IMR-90 (cell line): ENCODE measurements at regions not wholly inside any gene's neighbourhood (a gene's known extent, or its start where the extent isn't known, plus 50 kb on each side); places are given as distances from the start of the nearest gene placed in this dataset.

Source experiments
- ATAC-seq: fragments of 200-7000 bp; cut with Tn5 transposase; 2 replicates; pipeline ENCODE4 v1.9.1; 2020; ENCODE audit warnings: low read depth, mild to moderate bottlenecking, moderate library complexity
- BruUV-seq: library from RNA; stranded (reverse); fragments of 400-500 nt; replicated peaks from 2 replicates; lab custom pipeline; 2021; lab: Mats Ljungman, UMichigan
- CTCF ChIA-PET: fragments of 300-600 bp; formaldehyde crosslinking; extraction: SDS; loops from one replicate; lab custom pipeline; 2021; ENCODE audit warnings: antibody characterized with exemption; lab: Yijun Ruan, JAX
- POLR2A ChIA-PET: fragments of 300-600 bp; sonication (Branson Sonifier 250); formaldehyde crosslinking; loops from one replicate; lab custom pipeline; 2022; ENCODE audit warnings: antibody characterized with exemption; ENCODE audit not compliant: unreplicated experiment; lab: Charles Lee
- DNase-seq: peaks from one replicate; pipeline ENCODE4 v3.0.0; 2013
- H2AFZ ChIP-seq: replicated peaks from 2 replicates; pipeline ENCODE3; 2013; ENCODE audit warnings: low read length, mild to moderate bottlenecking; ENCODE audit not compliant: poor library complexity
- H2AK5ac ChIP-seq: 2 replicates; pipeline ENCODE4 v1.6.1; 2013; ENCODE audit warnings: low read depth, low read length, inconsistent platforms
- H2AK9ac ChIP-seq: replicated peaks from 2 replicates; pipeline ENCODE3; 2013; ENCODE audit warnings: mild to moderate bottlenecking, low read depth, low read length, moderate library complexity; ENCODE audit not compliant: poor library complexity
- H2BK120ac ChIP-seq: 2 replicates; pipeline ENCODE4 v1.6.1; 2013; ENCODE audit warnings: low read depth, low read length, inconsistent platforms
- H2BK15ac ChIP-seq: 3 replicates; pipeline ENCODE4 v1.6.1; 2013; ENCODE audit warnings: low read depth, low read length, inconsistent platforms
- H2BK20ac ChIP-seq: 2 replicates; pipeline ENCODE4 v1.6.1; 2013; ENCODE audit warnings: low read depth, mild to moderate bottlenecking, inconsistent platforms, low read length, moderate library complexity
- H2BK5ac ChIP-seq: 2 replicates; pipeline ENCODE4 v1.6.1; 2013; ENCODE audit warnings: mild to moderate bottlenecking, low read depth, low read length, inconsistent platforms; ENCODE audit not compliant: poor library complexity, severe bottlenecking
- H3K14ac ChIP-seq: replicated peaks from 2 replicates; pipeline ENCODE4 v1.6.1; 2013; ENCODE audit warnings: low read depth, low read length, inconsistent platforms
- H3K18ac ChIP-seq: 2 replicates; pipeline ENCODE4 v1.6.1; 2013; ENCODE audit warnings: low read depth, low read length, control low read depth
- H3K23ac ChIP-seq: 2 replicates; pipeline ENCODE4 v1.6.1; 2013; ENCODE audit warnings: low read depth, low read length, inconsistent platforms
- H3K27ac ChIP-seq: 2 replicates; pipeline ENCODE4 v1.5.1; 2013; ENCODE audit warnings: mild to moderate bottlenecking, control low read depth, low read length; ENCODE audit not compliant: insufficient read depth
- H3K27me3 ChIP-seq: 2 replicates; pipeline ENCODE4 v1.6.1; 2013; ENCODE audit warnings: low read length; ENCODE audit not compliant: control insufficient read depth, insufficient read depth
- H3K36me3 ChIP-seq: 2 replicates; pipeline ENCODE4 v1.6.1; 2013; ENCODE audit warnings: low read length, mixed read lengths; ENCODE audit not compliant: control insufficient read depth, insufficient read depth
- H3K4ac ChIP-seq: 2 replicates; pipeline ENCODE4 v1.6.1; 2013; ENCODE audit warnings: low read depth, low read length, inconsistent platforms
- H3K4me1 ChIP-seq: 2 replicates; pipeline ENCODE4 v1.6.1; 2013; ENCODE audit warnings: low read length, mixed read lengths; ENCODE audit not compliant: control insufficient read depth, insufficient read depth
- H3K4me2 ChIP-seq: 2 replicates; pipeline ENCODE4 v1.6.1; 2013; ENCODE audit warnings: low read depth, mild to moderate bottlenecking, control low read depth, low read length, moderate library complexity
- H3K4me3 ChIP-seq: 2 replicates; pipeline ENCODE4 v1.5.1; 2013; ENCODE audit warnings: low read depth, mild to moderate bottlenecking, control low read depth, low read length, moderate library complexity; ENCODE audit not compliant: insufficient read depth
- H3K56ac ChIP-seq: 2 replicates; pipeline ENCODE4 v1.6.1; 2013; ENCODE audit warnings: low read length, inconsistent platforms; ENCODE audit not compliant: insufficient read depth; ENCODE audit errors: extremely low read depth
- H3K79me1 ChIP-seq, 2 experiments: 2 replicates each; pipeline ENCODE4 v1.6.1; 2013; ENCODE audit warnings: low read length in 2 of 2, inconsistent platforms in 1 of 2, low read depth in 1 of 2
- H3K9ac ChIP-seq: 2 replicates; pipeline ENCODE4 v1.6.1; 2013; ENCODE audit warnings: low read depth, low read length, control low read depth
- H3K9me1 ChIP-seq: 2 replicates; pipeline ENCODE4 v1.6.1; 2013; ENCODE audit warnings: low read length, inconsistent platforms; ENCODE audit not compliant: insufficient read depth
- H3K9me3 ChIP-seq: 2 replicates; pipeline ENCODE4 v1.6.1; 2013; ENCODE audit warnings: low read length; ENCODE audit not compliant: control insufficient read depth, insufficient read depth
- H4K20me1 ChIP-seq: 2 replicates; pipeline ENCODE4 v1.6.1; 2013; ENCODE audit warnings: low read length, inconsistent platforms; ENCODE audit not compliant: insufficient read depth
- H4K5ac ChIP-seq: 2 replicates; pipeline ENCODE4 v1.6.1; 2013; ENCODE audit warnings: mild to moderate bottlenecking, low read depth, low read length, control low read depth
- H4K8ac ChIP-seq, 2 experiments: 2 replicates each; pipeline ENCODE4 v1.6.1; 2013; ENCODE audit warnings: low read depth in 2 of 2, low read length in 2 of 2, control low read depth in 1 of 2, inconsistent platforms in 1 of 2
- H4K91ac ChIP-seq: 2 replicates; pipeline ENCODE4 v1.6.1; 2013; ENCODE audit warnings: low read depth, low read length, inconsistent platforms; ENCODE audit not compliant: insufficient read depth
- BHLHE40 ChIP-seq: fragments of 150-350 bp; IDR thresholded peaks from 2 replicates; pipeline ENCODE4 v1.6.1; 2016; ENCODE audit warnings: mild to moderate bottlenecking, low read depth, low read length
- CEBPB ChIP-seq: IDR thresholded peaks from 2 replicates; pipeline ENCODE4 v1.6.1; 2012; ENCODE audit warnings: low read depth, low read length, improper control_type of control experiment
- CHD1 ChIP-seq: IDR thresholded peaks from 2 replicates; pipeline ENCODE4 v1.6.1; 2012; ENCODE audit warnings: low read depth, low read length, improper control_type of control experiment
- CTCF ChIP-seq: conservative IDR thresholded peaks from 2 replicates; pipeline ENCODE4 v1.5.1; 2012; ENCODE audit warnings: mild to moderate bottlenecking, low read depth, low read length, improper control_type of control experiment
- ELK1 ChIP-seq: fragments of 150-350 bp; IDR thresholded peaks from 2 replicates; pipeline ENCODE4 v1.6.1; 2016; ENCODE audit warnings: low read depth, mild to moderate bottlenecking, low read length, moderate library complexity, borderline replicate concordance
- FOS ChIP-seq: fragments of 150-350 bp; IDR thresholded peaks from 2 replicates; pipeline ENCODE4 v1.6.1; 2016; ENCODE audit warnings: low read depth, low read length
- MAFK ChIP-seq: IDR thresholded peaks from 2 replicates; pipeline ENCODE4 v1.6.1; 2012; ENCODE audit warnings: low read depth, low read length, improper control_type of control experiment
- MAZ ChIP-seq: IDR thresholded peaks from 2 replicates; pipeline ENCODE4 v1.6.1; 2012; ENCODE audit warnings: low read depth, mild to moderate bottlenecking, low read length, improper control_type of control experiment, moderate library complexity, borderline replicate concordance
- MXI1 ChIP-seq: IDR thresholded peaks from 2 replicates; pipeline ENCODE4 v1.6.1; 2012; ENCODE audit warnings: low read depth, mild to moderate bottlenecking, low read length, moderate library complexity, borderline replicate concordance
- NFE2L2 ChIP-seq: fragments of 150-350 bp; IDR thresholded peaks from 2 replicates; pipeline ENCODE4 v1.6.1; 2016; ENCODE audit warnings: low read depth, mild to moderate bottlenecking, low read length
- POLR2A ChIP-seq: IDR thresholded peaks from 2 replicates; pipeline ENCODE4 v1.6.1; 2012; ENCODE audit warnings: mild to moderate bottlenecking, low read depth, low read length
- RAD21 ChIP-seq: IDR thresholded peaks from 2 replicates; pipeline ENCODE4 v1.6.1; 2012; ENCODE audit warnings: low read length, improper control_type of control experiment
- RCOR1 ChIP-seq: IDR thresholded peaks from 2 replicates; pipeline ENCODE4 v1.6.1; 2012; ENCODE audit warnings: mild to moderate bottlenecking, low read length, improper control_type of control experiment; ENCODE audit not compliant: insufficient replicate concordance
- RFX5 ChIP-seq: IDR thresholded peaks from 2 replicates; pipeline ENCODE4 v1.8.0; 2012; ENCODE audit warnings: low read depth, mild to moderate bottlenecking, low read length, moderate library complexity
- SMC3 ChIP-seq: fragments of 150-350 bp; IDR thresholded peaks from 2 replicates; pipeline ENCODE4 v1.6.1; 2016; ENCODE audit warnings: low read depth, mild to moderate bottlenecking, antibody characterized with exemption, low read length, moderate library complexity
- USF2 ChIP-seq: fragments of 150-350 bp; IDR thresholded peaks from 2 replicates; pipeline ENCODE4 v1.6.1; 2017; ENCODE audit warnings: mild to moderate bottlenecking, antibody characterized with exemption, low read length, low read depth
- WGBS, 2 experiments: methylation state at CpG; one replicate each; pipeline versions ENCODE4 v1.1.5 to v1.1.7; 2013; ENCODE audit warnings: missing lambda C conversion rate in 2 of 2; ENCODE audit not compliant: insufficient read length in 1 of 2; ENCODE audit errors: extremely low coverage in 2 of 2; 5-methylcytosine and 5-hydroxymethylcytosine counted together
- dilution Hi-C: fragments of 300-500 bp; cut with HindIII; formaldehyde crosslinking; loops from one replicate; pipeline ENCODE4 v1.14.3; 2018; ENCODE audit warnings: low sequenced_read_pairs; ENCODE audit not compliant: unreplicated experiment
- in situ Hi-C: fragments of 300-500 bp; cut with MboI; formaldehyde crosslinking; loops from 3 replicates; pipeline ENCODE4 v1.14.3; 2019; ENCODE audit warnings: low sequenced_read_pairs, inconsistent platforms, mixed read lengths
- intact Hi-C: fragments of 100-400 bp; cut with micrococcal nuclease; formaldehyde crosslinking; loops from 2 replicates; pipeline ENCODE4 v1.10.0; 2022

- dilution Hi-C loops (no loop called here), in situ Hi-C loops (no loop called here), intact Hi-C loops (no loop called here)
- Histone ChIP-seq H3K9me3 (no peaks in the 10 kb centered on the region), H2AFZ (no peak overlapping the region), H3K36me3 (no peaks in the 10 kb centered on the region), H3K4ac (no peak overlapping the region), H3K14ac (no peak overlapping the region), H4K20me1 (no peaks in the 10 kb centered on the region), H4K8ac (no peak overlapping the region), H3K4me3 (no peak overlapping the region), H3K56ac (no peak overlapping the region), H3K23ac (no peak overlapping the region), H3K79me1 (no peaks in the 10 kb centered on the region), H3K4me2 (no peak overlapping the region), H2AK9ac (no peak overlapping the region), H3K27ac (no peak overlapping the region), H3K27me3 (no peaks in the 10 kb centered on the region), H4K5ac (no peak overlapping the region), H2BK5ac (no peak overlapping the region), H3K18ac (no peak overlapping the region), H4K91ac (no peak overlapping the region), H2BK20ac (no peak overlapping the region), H3K9me1 (no peaks in the 10 kb centered on the region), H2BK120ac (no peak overlapping the region), H3K9ac (no peak overlapping the region), H2AK5ac (no peak overlapping the region), H2BK15ac (no peak overlapping the region), H3K4me1 (no peaks in the 10 kb centered on the region)
- TF ChIP-seq NFE2L2, result no peak
- no peak for TF ChIP-seq CEBPB
- no peak for TF ChIP-seq POLR2A
- TF ChIP-seq ELK1, result no peak
- no peak for TF ChIP-seq RFX5
- no peak for TF ChIP-seq USF2
- no peak for TF ChIP-seq SMC3
- no peak for TF ChIP-seq CHD1
- no peak for TF ChIP-seq RCOR1
- TF ChIP-seq MXI1, result no peak
- TF ChIP-seq RAD21, result no peak
- TF ChIP-seq MAZ, result no peak
- no peak for TF ChIP-seq CTCF
- TF ChIP-seq BHLHE40, result no peak
- no peak for TF ChIP-seq FOS
- no peak for TF ChIP-seq MAFK
- no TSS peak for BruUV-seq
- no peak for DNase-seq
- POLR2A ChIA-PET, result no interaction called here
- ATAC-seq, result no peak
- WGBS, 2 experiments, result 37% methylated on average over 2 of the region's 6 CpGs; no CpG with 5 or more reads in 1 of the 2 experiments
- CTCF ChIA-PET, result no interaction called here
These were observed 252.5 kb upstream of the TMPO start for GRCh38 chr12:98262902-98263301.
